H54 (cell line): ENCODE measurements at regions not wholly inside any gene's neighbourhood (a gene's known extent, or its start where the extent isn't known, plus 50 kb on each side); places are given as distances from the start of the nearest gene placed in this dataset.
"Not testable (repeated sequence)": the region's sequence is repeated elsewhere in the genome, so short reads cannot be mapped to it uniquely, and the experiment has no call there.

Experiments used
- DNase-seq: peaks from one replicate; pipeline ENCODE4 v3.0.0; 2011; ENCODE audit warnings: low spot score, mixed read lengths; ENCODE audit not compliant: insufficient read length
- FAIRE-seq: peaks from 3 replicates; lab custom pipeline; 2011; peaks lifted over from hg19 to GRCh38; lab: Jason Lieb, UNC
- POLR2A ChIP-seq: IDR thresholded peaks from 2 replicates; pipeline ENCODE4 v1.6.1; 2011; ENCODE audit warnings: low read depth, mild to moderate bottlenecking, low read length

GRCh38 chr4:115228851-115229250 is 115.4 kb upstream of the NDST4 start:
- DNase-seq (no peak), FAIRE-seq (no peak)
- TF ChIP-seq POLR2A, result no peak

DNA sequence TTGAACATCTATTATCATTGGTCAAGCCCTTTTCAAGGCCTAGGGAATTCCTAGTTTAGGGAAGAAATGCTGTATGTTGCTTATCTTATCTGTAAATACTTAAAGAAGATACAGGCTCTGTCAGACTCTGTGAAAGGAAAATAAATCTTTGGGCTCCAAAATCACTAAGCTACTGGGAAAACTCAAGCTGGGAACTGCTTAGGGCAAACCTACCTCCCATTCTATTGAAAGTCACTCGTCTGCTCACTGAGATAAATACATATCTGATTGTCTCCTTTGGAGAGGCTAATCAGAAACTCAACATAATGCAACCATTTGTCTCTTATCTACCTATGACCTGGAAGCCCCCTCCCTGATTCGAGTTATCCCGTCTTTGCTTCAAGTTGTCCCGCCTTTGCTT is 108.6 kb upstream of the NDST4 start:
- DNase-seq, result no peak
- no peak for FAIRE-seq
- TF ChIP-seq POLR2A, result no peak

GRCh38 chr4:115219862-115220261 is 106.4 kb upstream of the NDST4 start:
- TF ChIP-seq POLR2A, result no peak
- no peak for FAIRE-seq
- no peak for DNase-seq

DNA sequence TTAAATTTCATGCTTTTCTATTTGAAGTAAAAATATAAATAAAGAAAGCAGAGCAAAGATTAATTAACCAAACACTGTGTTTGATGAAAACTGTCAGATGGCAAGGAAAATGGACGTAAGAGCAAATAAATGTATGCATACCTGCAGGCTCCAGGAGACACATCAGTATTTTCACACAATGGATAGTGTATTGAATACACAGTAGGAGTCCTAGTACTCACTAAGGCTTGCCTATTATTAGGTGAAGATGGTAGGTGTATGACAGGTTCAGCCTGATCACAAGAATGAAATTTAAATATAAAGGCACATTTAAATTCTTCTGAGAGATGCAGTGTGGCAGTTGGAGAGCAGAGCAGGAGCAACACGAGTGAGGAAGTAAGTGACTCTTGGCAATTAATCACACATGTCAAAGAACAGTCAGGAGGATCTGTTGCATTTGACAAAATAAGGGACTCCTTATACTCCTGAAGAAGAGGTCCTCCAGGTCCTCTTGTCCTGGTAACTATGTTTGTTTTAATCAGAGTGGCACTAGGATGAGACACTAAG is 106.0 kb upstream of the NDST4 start:
- no peak for TF ChIP-seq POLR2A
- no peak for FAIRE-seq
- no peak for DNase-seq

DNA sequence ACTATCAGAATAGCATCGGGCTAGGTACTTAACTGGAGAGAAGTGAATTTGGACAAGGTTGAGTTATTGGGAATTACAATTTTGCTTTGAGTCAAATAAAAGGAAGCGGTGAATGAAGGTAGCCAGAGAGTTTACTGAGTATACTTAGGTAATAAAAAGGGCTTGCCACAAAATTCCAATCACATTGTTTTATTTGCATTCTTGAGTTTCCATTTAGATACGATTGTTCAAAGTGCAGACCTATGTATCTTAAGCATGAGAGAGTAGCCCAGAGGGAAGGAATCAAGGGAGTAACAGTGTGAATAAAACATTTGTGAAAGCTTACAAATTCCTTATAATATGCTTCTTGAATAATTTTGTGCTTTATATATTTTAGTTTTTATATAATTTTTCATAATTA is 102.5 kb upstream of the NDST4 start:
- no peak for FAIRE-seq
- no peak for TF ChIP-seq POLR2A

DNA sequence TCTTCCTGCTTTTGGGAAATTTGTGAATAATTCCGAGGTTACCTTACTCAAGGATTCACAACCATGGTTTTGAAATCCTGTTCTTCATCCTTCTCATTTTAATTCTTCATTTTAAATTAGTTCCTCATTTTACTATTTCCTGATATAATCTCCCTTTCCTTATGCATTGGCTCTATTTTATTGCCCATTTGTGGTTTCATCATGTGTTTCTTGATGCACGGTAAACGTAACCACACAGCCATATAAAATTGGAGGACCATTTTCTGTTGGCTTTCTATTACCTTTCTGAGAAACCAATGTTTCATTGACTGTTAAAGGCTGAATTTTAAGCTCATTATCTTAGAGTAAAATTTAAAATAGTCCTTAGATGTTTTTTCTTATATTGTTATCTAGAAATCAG is 100.3 kb upstream of the NDST4 start:
- DNase-seq (no peak), FAIRE-seq (no peak)
- no peak for TF ChIP-seq POLR2A

More for the DNA sequence above, 102.5 kb upstream of the NDST4 start:
- no peak for DNase-seq

DNA sequence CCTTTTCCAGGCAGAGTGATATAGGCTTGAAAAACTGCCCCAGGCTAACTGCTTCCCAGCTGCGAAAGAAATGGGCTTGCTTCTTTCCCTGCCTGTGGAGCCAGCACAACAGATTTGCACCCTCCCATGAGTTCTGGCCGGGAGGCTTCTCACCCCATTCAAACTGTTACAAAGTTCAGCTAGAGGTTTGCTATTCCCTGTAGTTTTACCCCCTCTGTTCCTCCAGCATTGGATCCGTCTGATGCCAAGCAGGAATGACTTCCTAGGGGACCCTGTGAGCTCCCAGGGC is 87.6 kb upstream of the NDST4 start:
- FAIRE-seq (no peak), DNase-seq (no peak)
- TF ChIP-seq POLR2A, result no peak

GRCh38 chr4:115200201-115201041 is 87.0 kb upstream of the NDST4 start:
- DNase-seq, FAIRE-seq: not testable (repeated sequence)

DNA sequence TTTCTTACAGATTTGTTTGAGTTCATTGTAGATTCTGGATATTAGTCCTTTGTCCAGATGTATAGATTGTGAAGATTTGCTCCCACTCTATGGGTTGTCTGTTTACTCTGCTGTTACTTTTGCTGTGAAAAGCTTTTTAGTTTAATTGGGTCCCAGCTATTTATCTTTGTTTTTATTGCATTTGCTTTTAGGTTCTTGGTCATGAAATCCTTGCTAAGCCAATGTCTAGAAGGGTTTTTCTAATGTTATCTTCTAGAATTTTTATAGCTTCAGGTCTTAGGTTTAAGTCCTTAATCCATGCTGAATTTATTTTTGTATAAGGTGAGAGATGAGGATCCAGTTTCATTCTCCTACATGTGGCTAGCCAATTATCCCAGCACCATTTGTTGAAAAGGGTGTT is 81.2 kb upstream of the NDST4 start:
- DNase-seq, FAIRE-seq: not testable (repeated sequence)

DNA sequence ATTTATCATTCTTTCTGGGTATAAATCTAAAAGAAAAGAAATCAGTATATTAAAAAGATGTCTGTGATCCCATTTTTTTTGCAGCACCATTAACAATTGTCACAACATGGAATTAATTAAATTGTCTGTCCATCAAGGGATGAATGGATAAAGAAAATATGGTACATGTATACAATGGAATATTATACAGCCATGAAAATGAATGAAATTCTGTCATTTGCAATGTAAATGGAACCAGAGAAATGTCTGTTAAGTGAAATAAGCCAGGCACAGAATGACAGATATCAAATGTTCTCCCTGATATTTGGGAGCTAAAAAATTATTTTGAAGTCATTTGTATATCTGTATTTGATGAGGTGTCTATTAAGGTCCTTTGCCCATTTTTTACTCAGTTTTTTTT is 77.1 kb upstream of the NDST4 start:
- no peak for TF ChIP-seq POLR2A
- DNase-seq, result no peak
- FAIRE-seq, result no peak

- TF ChIP-seq POLR2A, result no peak
- DNase-seq, result no peak
- no peak for FAIRE-seq
Observed at GRCh38 chr4:115187136-115187535, 73.7 kb upstream of the NDST4 start.

GRCh38 chr4:115179438-115180062 is 66.1 kb upstream of the NDST4 start:
- not testable (repeated sequence) for FAIRE-seq, DNase-seq

GRCh38 chr4:115178687-115179086 is 65.3 kb upstream of the NDST4 start:
- not testable (repeated sequence) for FAIRE-seq, DNase-seq

DNA sequence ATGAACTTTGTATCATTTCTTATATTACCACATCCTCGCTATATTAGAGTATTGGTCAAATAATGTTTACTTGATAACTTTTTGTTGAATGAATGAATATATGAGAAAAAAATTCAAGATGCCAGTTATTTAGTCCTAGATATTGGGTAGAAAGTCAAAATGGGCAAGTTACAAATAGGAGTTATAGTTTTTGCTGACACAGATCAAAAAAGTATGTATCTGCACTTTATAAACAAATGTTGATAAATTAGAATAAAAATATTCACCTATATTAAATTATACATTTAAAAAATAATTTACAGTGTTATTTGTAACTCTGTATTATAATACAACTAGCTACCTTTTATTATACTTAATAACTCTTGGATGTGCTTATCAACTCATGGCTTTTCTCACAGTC is 57.8 kb upstream of the NDST4 start:
- no peak for TF ChIP-seq POLR2A
- DNase-seq, result no peak
- no peak for FAIRE-seq

DNA sequence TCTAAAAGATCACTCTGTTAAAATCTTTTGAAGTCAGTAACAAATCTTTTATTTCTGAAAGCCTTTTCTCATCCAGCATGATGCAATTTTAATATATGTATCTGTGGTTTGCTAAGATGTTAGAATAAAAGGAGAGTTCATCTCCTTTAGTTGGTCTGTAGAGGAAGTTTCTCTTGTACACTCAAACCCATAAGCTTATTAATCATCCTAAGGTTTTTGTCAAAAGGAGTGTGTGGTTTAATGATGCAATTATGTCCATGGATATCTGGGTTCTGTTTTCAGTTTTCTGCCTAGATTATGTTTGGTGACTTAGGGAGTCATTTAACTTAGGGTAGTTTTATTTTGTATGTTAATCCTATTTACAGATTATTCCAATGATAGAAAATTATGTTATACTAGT is 52.1 kb upstream of the NDST4 start:
- FAIRE-seq, result no peak

More for the DNA sequence above, 52.1 kb upstream of the NDST4 start:
- no peak for TF ChIP-seq POLR2A
- no peak for DNase-seq
